ENCODE measurements at regions not wholly inside any gene's neighbourhood (a gene's known extent, or its start where the extent isn't known, plus 50 kb on each side); places are given as distances from the start of the nearest gene placed in this dataset.

- H3K27me3 ChIP-seq (ENCODE audit: insufficient read depth, low read length, poor library complexity), result no peaks in the 10 kb centered on the region
- DNase-seq, result no peak
- no peaks in the 10 kb centered on the region for H3K4me1 ChIP-seq (ENCODE audit: insufficient read depth, low read length)
- no peaks in the 10 kb centered on the region for H3K36me3 ChIP-seq (ENCODE audit: insufficient read depth, low read length)
- no peak overlapping the region for H3K4me3 ChIP-seq (ENCODE audit: low read depth in 1 of 2, low read length in 2 of 2)
- H3K27ac ChIP-seq (ENCODE audit: low read length), result no peak overlapping the region
- no peaks in the 10 kb centered on the region for H3K9me3 ChIP-seq (ENCODE audit: insufficient read depth, low read length, severe bottlenecking)
- H4K20me1 ChIP-seq (ENCODE audit: insufficient read depth, low read length), result no peaks in the 10 kb centered on the region
- H3K4me2 ChIP-seq (ENCODE audit: insufficient read depth, low read length), result no peak overlapping the region
- H3K79me2 ChIP-seq (ENCODE audit: insufficient read depth, low read length), result no peaks in the 10 kb centered on the region
- TF ChIP-seq EZH2 (IDR thresholded peaks at IDR 0.05; ENCODE audit: borderline replicate concordance, low read depth, low read length, severe bottlenecking), result no peak
- no peak for TF ChIP-seq CTCF (IDR thresholded peaks at IDR 0.05; ENCODE audit: borderline replicate concordance, extremely low read depth, low read length, poor library complexity, severe bottlenecking)
- no peak overlapping the region for H3K9ac ChIP-seq (ENCODE audit: low read depth, low read length)
- no peak for ATAC-seq (ENCODE audit: insufficient read depth, low read depth)
- no peak overlapping the region for H2AFZ ChIP-seq (ENCODE audit: low read depth, low read length)
Observed at GRCh38 chr2:167555098-167555720, 666.9 kb downstream of the XIRP2 start.

- no peak overlapping the region for H3K4me3 ChIP-seq (ENCODE audit: low read depth in 1 of 2, low read length in 2 of 2)
- no peak overlapping the region for H3K27ac ChIP-seq (ENCODE audit: low read length)
- no peak overlapping the region for H2AFZ ChIP-seq (ENCODE audit: low read depth, low read length)
- H4K20me1 ChIP-seq (ENCODE audit: insufficient read depth, low read length), result no peaks in the 10 kb centered on the region
- H3K79me2 ChIP-seq (ENCODE audit: insufficient read depth, low read length), result no peaks in the 10 kb centered on the region
- H3K4me2 ChIP-seq (ENCODE audit: insufficient read depth, low read length), result no peak overlapping the region
- H3K9ac ChIP-seq (ENCODE audit: low read depth, low read length), result no peak overlapping the region
- H3K9me3 ChIP-seq (ENCODE audit: insufficient read depth, low read length, severe bottlenecking), result no peaks in the 10 kb centered on the region
- H3K4me1 ChIP-seq (ENCODE audit: insufficient read depth, low read length), result no peaks in the 10 kb centered on the region
- TF ChIP-seq EZH2 (IDR thresholded peaks at IDR 0.05; ENCODE audit: borderline replicate concordance, low read depth, low read length, severe bottlenecking), result no peak
- TF ChIP-seq CTCF (IDR thresholded peaks at IDR 0.05; ENCODE audit: borderline replicate concordance, extremely low read depth, low read length, poor library complexity, severe bottlenecking), result no peak
- ATAC-seq (ENCODE audit: insufficient read depth, low read depth) (no peak), DNase-seq (no peak)
- H3K27me3 ChIP-seq (ENCODE audit: insufficient read depth, low read length, poor library complexity), result no peaks in the 10 kb centered on the region
- no peaks in the 10 kb centered on the region for H3K36me3 ChIP-seq (ENCODE audit: insufficient read depth, low read length)
Observed at GRCh38 chr2:167553635-167554034, 665.4 kb downstream of the XIRP2 start.

- DNase-seq, result no peak
- H3K4me1 ChIP-seq (ENCODE audit: insufficient read depth, low read length), result no peaks in the 10 kb centered on the region
- no peak for ATAC-seq (ENCODE audit: insufficient read depth, low read depth)
- H3K9ac ChIP-seq (ENCODE audit: low read depth, low read length), result no peak overlapping the region
- TF ChIP-seq EZH2 (IDR thresholded peaks at IDR 0.05; ENCODE audit: borderline replicate concordance, low read depth, low read length, severe bottlenecking) (no peak), CTCF (IDR thresholded peaks at IDR 0.05; ENCODE audit: borderline replicate concordance, extremely low read depth, low read length, poor library complexity, severe bottlenecking) (no peak)
- no peak overlapping the region for H2AFZ ChIP-seq (ENCODE audit: low read depth, low read length)
- H3K27ac ChIP-seq (ENCODE audit: low read length), result no peak overlapping the region
- H3K36me3 ChIP-seq (ENCODE audit: insufficient read depth, low read length), result no peaks in the 10 kb centered on the region
- no peaks in the 10 kb centered on the region for H3K27me3 ChIP-seq (ENCODE audit: insufficient read depth, low read length, poor library complexity)
- H3K9me3 ChIP-seq (ENCODE audit: insufficient read depth, low read length, severe bottlenecking), result no peaks in the 10 kb centered on the region
- H3K4me2 ChIP-seq (ENCODE audit: insufficient read depth, low read length), result no peak overlapping the region
- H4K20me1 ChIP-seq (ENCODE audit: insufficient read depth, low read length), result no peaks in the 10 kb centered on the region
- H3K79me2 ChIP-seq (ENCODE audit: insufficient read depth, low read length), result no peaks in the 10 kb centered on the region
- no peak overlapping the region for H3K4me3 ChIP-seq (ENCODE audit: low read depth in 1 of 2, low read length in 2 of 2)
Observed at GRCh38 chr2:167551416-167551815, 663.1 kb downstream of the XIRP2 start.
